Hypothalamus (tissue), 51 donors: ENCODE measurements at regions not wholly inside any gene's neighbourhood (a gene's known extent, or its start where the extent isn't known, plus 50 kb on each side); places are given as distances from the start of the nearest gene placed in this dataset.
"Not testable (repeated sequence)": the region's sequence is repeated elsewhere in the genome, so short reads cannot be mapped to it uniquely, and the experiment has no call there.

ENCODE experiments used
- DNase-seq, 51 donors: peaks; one replicate each; lab custom pipeline; 2025; lab: John Stamatoyannopoulos, UW

DNA sequence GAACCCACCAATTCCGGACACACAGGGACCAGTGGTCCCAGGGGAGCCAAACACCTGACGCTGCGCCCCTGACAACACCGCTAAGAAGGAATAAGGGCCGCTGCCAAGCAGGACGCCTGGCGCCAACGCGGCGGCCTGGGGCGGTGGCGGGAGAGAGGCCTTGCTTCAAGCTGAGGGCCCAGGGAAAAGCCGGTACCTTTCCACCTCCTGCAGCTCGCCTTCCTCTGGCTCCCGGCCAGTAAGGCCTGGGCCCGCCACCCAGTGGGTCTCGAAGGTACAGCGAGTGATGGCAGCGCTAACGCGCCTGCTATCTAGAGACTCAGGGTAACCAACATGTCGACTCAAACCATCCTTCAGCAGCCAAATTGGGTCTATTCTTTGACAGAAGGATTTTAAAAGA, 1074.1 kb downstream of the SI start:
- DNase-seq, result no peak

DNA sequence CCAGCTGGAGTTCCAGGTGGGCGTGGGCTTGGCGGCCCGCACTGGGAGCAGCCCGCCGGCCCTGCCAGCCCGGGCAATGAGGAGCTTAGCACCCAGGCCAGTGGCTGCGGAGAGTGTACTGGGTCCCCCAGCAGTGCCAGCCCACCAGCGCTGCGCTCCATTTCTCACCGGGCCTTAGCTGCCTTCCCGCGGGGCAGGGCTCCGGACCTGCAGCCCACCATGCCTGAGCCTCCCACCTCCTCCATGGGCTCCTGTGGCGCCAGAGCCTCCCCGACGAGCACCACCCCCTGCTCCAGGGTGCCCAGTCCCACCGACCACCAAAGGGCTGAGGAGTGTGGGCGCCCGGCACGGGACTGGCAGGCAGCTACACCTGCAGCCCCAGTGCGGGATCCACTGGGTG, 1075.3 kb downstream of the SI start:
- DNase-seq, result not testable (repeated sequence)

DNA sequence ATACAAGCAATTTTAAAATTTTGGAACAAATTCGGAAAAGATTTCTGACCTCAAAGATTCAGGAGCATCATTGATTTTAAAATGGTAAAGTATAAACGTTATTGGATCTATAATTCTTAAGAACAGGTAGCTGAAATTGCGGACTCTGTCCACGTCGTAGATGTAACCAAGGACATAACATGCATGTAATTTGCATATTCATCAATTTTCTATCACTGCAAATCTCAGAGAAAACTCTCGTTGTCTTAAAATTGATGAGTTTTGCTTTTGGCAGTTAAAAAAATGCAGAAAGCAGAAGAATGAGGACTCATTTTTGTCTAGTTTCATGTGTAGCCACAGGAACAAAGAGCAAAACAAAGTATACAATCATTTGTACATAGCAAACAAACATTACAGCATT, 1094.4 kb downstream of the SI start:
- DNase-seq, result no peak

DNA sequence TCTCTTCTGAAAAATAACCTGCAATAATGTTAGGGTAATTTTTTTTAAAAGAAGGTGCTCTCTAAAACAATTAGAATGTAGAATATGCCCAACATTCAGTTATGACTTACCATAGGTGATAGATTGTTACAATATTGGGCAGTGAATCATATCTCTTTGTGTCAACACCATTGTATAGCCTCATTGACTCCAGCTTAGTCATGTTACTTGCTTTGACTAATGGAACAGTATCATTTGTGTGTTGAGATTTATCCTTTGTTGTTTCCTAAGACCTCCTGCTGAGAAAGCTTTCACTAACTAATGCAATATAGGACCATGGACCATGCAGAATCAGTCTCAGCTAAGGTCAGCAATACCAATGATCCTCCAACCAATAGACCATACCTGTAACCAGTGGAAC, 1106.4 kb downstream of the SI start:
- no peak for DNase-seq

DNA sequence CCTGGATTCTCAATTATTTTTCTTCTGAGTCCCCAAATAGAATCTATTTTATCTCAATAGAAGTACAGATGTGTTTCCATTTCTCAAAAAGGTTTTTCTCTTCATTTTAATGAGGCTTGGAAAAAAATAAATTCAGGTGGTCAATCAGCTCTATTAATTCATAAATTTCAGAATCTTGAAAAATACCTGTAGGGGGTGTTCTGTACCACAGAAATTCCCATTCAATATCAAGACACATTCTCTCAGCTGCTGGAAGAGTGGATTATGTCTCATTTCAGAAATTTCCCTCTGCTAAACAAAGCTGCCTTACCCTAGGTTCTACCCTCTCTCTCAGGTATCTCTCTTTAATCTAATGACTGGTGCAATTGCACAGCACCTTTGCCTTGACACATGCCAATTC, 1121.2 kb downstream of the SI start:
- no peak for DNase-seq

DNA sequence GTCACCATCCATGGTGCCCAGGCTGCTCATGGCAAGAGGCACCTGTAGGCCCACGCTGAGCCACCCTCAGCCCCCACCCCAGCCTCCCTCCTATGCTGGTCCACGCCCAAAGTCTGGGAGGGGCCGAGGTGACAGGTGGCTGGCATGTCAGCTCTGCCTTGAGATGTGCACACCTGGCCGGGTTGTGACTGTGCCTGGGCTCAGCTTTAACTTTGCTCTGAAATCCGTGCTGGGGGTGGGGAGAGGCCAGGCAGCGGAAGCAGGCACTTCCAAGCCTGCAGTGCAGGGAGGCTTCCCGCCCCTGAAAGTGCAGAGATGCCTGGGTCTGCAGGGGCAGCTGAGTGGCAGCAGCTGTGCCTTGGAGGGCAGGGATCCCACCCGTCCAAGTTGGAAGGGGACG, 1124.8 kb downstream of the SI start:
- no peak for DNase-seq

DNA sequence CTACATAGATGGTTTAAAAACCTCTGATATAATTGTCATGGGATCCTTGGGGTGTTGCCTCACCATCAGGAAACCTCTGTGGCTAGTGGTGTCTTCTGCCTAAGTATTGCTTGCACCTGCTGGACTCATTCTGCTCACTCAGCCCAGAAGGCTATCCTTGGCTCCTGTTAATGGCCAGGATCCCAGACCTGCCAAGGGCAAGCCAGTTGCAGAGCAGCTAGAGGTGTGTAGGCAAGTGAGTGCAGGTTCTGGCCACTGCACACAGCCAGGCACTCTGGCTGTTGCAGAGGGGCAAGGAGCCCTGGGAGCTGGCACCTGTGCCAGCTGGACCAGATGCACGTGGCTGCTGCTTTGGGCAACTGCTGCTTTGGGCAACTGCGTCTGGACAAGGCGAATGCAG, 1125.8 kb downstream of the SI start:
- DNase-seq, result no peak

DNA sequence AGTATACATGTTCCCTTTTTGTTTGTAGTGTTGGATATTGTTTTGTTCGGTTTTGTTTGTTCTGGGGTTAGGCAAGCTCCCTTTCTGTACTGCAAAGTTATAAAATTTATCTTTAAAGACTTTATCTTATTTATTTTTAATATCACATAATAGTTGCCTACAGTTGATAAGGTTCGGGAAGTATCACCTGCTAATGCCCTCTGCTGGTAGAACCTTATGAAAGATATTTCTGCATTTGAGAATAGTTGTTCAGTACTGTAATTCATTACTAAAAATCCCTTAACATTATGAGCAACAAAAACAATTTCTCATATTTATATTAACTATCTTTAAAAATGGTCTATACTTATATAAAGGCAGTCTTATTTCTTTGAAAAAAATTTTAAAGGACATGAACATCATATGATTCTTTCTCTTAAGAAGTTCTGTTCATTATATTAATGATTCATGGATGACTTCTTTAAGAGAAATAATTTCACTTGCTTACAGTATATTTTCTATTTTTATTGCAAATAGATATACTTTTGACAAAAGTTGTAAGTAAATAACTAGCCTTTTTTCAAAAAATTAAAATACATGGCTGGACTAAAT, 1126.8 kb downstream of the SI start:
- no peak for DNase-seq

DNA sequence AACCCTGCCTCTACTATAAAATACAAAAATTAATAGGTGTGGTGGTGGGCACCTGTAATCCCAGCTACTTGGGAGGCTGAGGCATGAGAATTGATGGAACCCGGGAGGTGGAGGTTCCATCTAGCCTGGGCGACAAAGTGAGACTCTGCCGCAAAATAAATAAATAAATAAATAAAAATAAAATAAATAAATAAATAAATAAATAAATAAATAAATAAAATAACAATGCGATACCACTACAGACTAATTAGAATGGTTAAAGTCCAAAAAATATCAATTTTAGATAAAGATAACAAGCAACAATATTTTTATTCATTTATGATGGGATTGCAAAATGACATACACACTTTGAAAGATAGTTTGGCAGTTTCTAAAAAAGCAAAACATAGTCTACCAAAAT, 1131.5 kb downstream of the SI start:
- DNase-seq, result no peak

DNA sequence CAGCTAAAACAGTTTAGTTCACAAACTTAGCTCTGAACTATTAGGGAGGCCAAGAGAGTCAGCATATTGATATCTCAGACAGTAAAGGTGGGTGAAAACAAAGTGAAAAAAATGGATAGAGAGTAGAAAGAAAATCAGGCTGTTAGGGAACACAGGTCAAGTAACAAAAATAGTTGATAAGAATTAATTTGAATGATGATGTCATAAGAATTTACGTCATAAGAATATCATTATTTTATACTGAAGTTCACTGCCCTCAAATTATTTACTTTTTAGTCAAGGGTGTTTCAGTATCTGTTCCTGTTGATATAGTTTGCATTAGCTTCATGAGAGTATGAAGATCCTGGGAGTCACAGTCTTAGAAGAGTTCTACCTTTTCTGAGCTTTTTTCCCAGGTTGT, 1134.6 kb downstream of the SI start:
- DNase-seq, result no peak

DNA sequence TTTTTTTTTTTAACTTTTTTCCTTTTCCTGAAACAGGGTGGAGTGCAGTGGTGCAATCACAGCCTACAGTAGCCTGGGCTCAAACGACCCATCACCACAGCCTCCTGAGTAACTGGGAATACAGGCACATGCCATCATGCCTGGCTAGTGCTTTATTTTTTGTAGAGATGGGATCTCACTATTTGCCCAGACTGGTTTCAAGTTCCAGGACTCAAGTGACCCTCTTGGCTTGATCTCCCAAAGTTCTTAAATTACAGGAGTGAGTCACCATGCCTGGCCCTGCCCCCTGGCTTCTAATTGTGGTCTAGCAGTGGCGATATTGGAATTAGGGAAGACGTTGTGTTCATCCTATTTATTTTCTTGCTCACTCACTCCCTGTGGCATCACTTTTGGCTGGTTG, 1138.4 kb downstream of the SI start:
- DNase-seq, result no peak

DNA sequence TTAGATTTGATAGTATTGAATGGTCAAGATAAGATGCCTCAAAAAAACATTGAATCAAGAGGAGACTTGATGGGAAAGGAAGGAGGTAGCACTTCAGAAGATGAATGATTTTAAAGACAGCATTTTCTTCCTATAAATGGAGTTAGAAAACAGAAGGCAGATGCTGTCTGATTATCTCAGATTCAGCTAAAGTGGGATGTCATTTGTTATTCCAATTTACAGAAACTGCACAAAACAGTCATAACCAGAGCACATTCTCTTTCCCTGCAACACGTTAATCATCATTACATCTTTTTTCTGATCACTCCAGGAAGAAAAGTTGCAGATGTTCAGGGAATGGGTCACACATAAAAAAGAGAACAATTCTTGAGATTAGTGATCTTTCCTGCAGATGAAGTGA, 1141.8 kb downstream of the SI start:
- DNase-seq, result no peak

DNA sequence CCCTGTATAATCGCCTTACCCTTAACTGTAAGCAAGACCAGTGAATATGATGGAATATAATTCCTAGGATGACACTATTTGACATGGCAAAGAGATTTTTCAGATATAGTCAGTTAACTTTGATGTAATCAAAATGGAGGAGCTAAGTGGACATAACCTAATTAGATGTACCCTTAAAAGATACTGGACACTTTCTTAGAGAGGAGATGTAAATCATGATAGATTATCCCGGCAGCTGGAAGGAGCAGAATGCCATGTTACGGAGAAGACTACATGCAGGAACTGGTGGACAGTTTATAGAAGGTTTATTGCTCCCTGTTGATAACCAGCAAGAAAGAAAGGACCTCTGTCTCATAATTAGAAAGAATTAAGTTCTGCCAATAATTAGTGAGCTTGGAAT, 1142.9 kb downstream of the SI start:
- DNase-seq, result no peak

DNA sequence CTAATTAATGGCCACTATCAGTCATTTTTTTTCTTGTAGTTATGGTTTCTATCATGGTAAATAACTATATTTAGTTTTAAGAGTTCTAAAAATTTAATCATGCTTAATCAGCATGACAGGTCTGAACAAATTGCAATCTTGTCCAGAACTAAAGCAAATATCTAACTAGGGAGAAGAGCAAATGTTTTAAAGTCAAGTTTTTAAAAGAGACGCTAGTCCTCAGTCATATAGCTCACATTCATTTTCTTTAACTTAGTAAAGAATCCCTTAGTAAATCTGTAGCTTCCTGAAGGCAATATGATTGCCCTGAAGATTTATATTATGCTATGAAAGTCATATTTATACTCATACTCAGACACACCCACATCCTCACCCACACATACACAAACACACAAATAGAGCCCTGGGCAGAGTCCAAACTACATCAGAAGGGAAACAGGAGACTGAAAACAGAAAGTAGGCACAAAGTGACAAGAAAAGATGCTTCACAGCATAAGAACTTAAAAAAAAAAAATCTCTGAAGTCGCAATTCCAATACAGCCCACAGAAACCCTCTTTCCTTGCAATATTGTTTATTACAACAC, 1149.1 kb downstream of the SI start:
- no peak for DNase-seq

DNA sequence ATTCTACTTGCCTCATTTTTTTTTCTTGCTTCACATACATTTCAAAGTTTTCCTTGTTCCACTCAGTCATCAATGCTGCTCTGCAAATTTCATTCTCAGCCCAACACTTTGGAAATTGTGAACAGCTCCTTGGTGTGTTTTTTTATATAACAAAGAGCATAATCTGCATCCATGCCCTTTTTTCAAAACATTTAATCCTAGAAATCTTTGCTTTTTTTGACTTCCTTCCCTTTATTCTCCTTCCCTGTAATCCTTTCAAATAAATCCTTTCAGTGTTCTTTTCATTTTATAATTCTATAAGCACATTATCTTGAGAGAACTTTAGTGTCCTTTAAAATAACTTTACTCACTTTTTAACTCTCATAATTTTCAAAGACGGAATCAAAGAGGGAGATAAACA, 1150.8 kb downstream of the SI start:
- no peak for DNase-seq

DNA sequence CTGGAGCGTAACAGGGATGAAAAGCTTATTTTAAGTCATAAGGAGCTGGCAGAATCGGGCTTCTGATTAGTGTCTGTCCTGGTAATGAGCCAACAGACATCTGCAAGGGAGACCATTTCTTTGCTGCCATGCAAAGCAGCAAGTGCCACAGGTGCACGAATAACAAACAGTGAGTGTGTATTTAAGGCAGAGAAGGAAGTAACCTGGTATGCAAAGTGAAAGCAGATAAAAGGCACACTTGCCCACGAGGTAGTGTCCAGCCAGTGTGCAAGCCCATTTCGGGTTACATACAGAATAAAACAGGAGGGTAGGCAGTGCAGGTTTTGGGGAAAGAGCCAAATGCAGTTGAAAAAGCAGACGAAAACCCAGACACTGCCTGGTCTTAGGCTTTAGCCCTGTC, 1153.7 kb downstream of the SI start:
- DNase-seq, result no peak

DNA sequence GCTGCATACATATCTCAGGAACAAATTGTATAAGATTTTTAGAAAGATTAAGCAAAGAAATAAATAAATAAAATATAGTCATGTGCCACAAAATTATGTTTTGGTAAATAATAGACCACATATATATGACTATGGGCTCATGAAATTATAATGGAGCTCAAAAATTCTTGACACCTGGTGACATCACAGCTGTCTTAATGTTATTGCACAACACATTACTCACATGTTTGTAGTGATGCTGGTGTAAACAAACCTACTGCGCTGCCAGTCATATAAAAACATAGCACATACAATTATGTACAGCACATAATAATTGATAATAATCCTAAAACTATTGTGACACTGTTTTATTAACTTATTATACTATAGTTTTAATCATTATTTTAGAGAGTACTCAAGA, 1159.1 kb downstream of the SI start:
- DNase-seq, result no peak

DNA sequence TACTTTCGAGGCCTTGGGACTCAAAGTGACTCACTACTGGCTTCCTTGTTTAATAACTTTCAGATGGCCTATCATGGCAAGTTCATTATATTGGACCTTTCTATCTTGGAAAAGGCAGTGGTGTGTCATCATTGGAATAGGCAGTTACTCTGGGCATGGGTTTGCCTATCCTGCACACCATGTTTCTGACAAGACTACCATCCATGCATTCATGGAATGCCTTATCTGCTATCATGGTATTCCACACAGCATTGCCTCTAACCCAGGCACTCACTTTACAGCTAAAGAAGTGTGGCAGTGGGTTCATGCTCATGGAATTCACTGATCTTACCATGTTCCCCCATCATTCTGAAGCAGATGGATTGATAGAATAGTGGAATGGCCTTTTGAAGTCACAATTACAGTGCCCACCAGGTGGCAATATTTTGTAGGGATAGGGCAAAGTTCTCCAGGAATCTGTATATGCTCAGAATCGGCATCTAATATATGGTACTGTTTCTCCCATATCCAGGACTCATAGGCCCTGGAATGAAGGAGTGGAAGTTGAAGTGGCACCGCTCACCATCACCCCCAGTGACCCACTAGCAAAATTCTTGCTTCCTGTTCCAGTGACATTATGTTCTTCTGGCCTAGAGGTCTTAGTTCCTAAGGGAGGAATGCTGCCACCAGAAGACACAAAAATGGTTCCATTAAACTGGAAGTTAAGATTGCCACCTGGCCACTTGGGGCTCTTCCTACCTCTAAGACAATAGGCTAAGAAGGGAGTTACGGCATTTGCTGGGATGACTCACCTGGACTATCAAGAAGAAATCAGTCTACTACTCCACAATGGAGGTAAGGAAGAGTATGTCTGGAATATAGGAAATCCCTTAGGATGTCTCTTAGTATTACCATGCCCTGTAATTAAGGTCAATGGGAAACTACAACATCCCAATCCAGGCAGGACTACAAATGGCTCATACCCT, 1161.4 kb downstream of the SI start:
- DNase-seq, result no peak

DNA sequence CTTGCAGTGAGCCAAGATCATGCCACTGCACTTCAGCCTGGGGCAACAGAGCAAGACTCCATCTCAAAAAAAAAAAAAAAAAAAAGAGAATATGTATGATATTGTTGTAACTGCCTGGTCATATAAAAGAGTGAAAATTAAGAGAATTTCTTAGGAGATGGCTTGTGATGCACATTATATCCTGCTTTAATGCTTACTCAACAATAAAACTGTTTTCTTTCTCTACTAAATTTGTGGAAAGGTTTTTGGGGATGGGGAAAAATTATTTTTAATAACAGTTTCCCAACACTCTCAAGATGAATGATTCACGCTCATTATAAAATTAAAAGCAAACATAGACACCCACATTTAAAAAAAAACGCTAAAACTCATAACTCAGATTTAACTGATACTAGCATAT, 1163.0 kb downstream of the SI start:
- no peak for DNase-seq

DNA sequence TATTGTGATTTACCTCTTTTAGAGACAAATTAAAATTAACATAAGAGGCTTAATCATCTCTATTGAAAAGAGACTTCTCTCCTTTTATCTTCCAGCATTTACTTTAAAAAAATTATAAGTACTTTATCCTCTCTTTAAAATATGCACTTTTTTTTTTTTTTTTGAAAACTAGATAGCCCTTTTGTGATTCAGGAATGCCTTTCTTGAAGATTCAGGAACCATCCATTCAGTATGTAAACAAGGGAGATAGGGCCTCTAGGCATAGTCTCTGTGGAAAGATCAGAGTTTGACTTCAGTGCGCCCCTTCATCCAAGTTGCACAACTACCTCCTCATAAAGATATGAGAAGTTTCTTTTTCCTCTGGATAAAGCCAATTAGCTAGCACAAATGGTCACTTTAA, 1163.7 kb downstream of the SI start:
- no peak for DNase-seq

DNA sequence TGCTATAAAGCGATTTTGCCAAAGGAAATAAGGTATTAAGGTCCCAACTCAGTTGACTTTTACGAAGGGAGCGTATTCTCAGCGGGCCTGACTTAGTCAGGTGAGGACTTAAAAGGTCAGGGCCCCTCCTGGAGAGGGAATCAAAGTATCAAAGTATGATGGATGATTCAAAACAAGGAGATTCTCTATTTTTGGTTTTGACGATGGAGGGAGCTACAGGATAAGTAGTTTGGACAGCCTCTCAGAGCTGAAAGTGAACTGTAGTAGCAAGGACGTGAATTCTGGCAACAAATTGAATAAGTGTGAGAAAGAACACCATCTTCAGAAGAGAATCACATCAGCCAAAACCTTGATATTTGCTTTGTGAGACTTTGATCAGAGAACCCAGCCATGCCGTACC, 1186.5 kb downstream of the SI start:
- DNase-seq, result no peak

DNA sequence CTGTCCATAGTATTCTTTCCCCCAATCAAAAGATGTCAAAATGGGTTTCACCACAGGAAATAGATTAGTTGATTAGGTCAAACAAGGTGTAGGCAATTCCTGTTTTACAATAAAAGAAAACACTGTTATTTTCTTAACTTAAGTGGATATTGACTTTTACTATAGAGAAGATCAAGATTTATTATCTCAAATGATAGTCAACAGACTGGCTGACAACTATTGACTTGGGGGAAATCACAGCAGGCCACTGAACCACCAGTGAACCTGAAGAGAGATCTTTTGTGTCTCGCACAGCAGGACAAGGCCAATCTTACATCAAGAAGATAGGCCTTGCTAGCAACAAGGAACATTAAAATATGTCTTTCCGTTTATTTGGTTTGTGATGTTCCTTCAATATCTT, 1187.6 kb downstream of the SI start:
- DNase-seq, result no peak
